WI38 (cell line): ENCODE measurements at regions not wholly inside any gene's neighbourhood (a gene's known extent, or its start where the extent isn't known, plus 50 kb on each side); places are given as distances from the start of the nearest gene placed in this dataset.

Experiments
- H3K4me3 ChIP-seq: 2 replicates; pipeline ENCODE4 v1.5.1; 2011; ENCODE audit warnings: low read depth, mild to moderate bottlenecking, control low read depth, low read length
- CTCF ChIP-seq: IDR thresholded peaks from 2 replicates; pipeline ENCODE4 v1.5.1; 2012; ENCODE audit warnings: low read depth, mild to moderate bottlenecking, control low read depth, low read length

- no peak for TF ChIP-seq CTCF
Observed at GRCh38 chr16:79758615-79759346, 158.2 kb upstream of the MAF start.

GRCh38 chr16:79757968-79758367 is 157.4 kb upstream of the MAF start:
- TF ChIP-seq CTCF, result no peak
- no peak overlapping the region for H3K4me3 ChIP-seq

More at GRCh38 chr16:79758615-79759346, 158.2 kb upstream of the MAF start:
- no peak overlapping the region for H3K4me3 ChIP-seq

GRCh38 chr16:79757163-79757562 is 156.6 kb upstream of the MAF start:
- H3K4me3 ChIP-seq, result no peak overlapping the region
- no peak for TF ChIP-seq CTCF

GRCh38 chr16:79756571-79756970 is 156.0 kb upstream of the MAF start:
- no peak overlapping the region for H3K4me3 ChIP-seq
- no peak for TF ChIP-seq CTCF

GRCh38 chr16:79754501-79754900 is 154.0 kb upstream of the MAF start:
- no peak for TF ChIP-seq CTCF
- H3K4me3 ChIP-seq, result no peak overlapping the region

GRCh38 chr16:79754081-79754480 is 153.5 kb upstream of the MAF start:
- H3K4me3 ChIP-seq, result no peak overlapping the region
- no peak for TF ChIP-seq CTCF

- no peak overlapping the region for H3K4me3 ChIP-seq
- no peak for TF ChIP-seq CTCF
Observed at GRCh38 chr16:79753286-79753685, 152.7 kb upstream of the MAF start.
